ENCODE measurements at regions not wholly inside any gene's neighbourhood (a gene's known extent, or its start where the extent isn't known, plus 50 kb on each side); places are given as distances from the start of the nearest gene placed in this dataset.
A peak's percentile ranks its signal among the peaks of the same experiment; 100 is the strongest.

DNA sequence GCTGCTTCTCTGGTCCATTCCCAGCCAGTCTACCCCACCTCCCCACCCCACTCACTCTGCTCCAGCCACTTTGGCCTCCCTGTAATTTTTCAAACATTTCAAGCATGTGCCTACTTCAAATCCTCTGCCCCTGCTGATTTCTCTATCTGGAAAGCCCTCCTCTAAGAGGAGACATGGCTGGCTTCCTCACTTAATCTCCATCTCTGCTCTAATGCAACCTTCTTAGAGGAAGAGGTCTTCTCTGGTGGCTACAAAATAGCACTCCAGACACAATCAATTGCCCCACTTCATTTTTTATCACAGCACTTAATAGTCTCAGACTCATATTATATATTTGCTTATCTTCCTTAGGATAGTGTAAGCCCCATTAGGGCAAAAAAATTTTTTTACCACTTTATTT is 161.1 kb upstream of the SLC39A10 start:
- no peak for DNase-seq (ENCODE audit: low spot score)

- no peak for DNase-seq (ENCODE audit: low spot score)
Measured at GRCh38 chr2:195495351-195495750, 161.7 kb upstream of the SLC39A10 start.

DNA sequence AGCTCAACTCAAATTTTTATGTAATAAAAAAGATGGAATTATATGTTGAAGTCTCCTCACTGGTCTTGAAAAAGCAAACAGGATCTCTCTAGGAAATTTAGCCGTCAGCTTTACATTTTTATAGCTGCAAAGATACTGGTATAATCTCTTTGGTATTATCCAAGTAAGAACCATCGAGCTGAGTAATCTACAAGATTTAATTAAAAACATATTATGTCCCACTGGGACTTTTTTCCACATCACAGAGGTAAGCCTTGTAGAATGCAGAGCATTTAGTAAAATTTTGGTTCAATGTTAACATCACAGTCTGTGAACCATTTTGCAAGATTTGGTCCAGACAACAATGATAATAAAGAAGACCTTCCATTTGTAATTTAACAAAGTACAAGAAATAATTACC is 162.6 kb upstream of the SLC39A10 start:
- DNase-seq (ENCODE audit: low spot score): no peak

DNA sequence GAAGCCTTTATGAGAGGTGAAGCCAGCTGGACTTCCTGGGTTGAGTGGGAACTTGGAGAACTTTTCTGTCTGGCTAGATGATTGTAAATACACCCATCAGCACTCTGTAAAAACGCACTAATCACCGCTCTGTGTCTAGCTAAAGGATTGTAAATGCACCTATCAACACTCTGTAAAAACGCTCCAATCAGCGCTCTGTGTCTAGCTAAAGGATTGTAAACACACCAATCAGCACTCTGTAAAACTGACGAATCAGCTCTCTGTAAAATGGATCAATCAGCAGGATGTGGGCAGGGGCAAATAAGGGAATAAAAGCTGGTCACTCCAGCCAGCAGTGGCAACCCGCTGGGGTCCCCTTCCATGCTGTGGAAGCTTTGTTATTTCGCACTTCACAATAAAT is 163.6 kb upstream of the SLC39A10 start:
- no peak for DNase-seq (ENCODE audit: low spot score)

GRCh38 chr2:195490319-195490718 is 166.7 kb upstream of the SLC39A10 start:
- no peak for DNase-seq (ENCODE audit: low spot score)

DNA sequence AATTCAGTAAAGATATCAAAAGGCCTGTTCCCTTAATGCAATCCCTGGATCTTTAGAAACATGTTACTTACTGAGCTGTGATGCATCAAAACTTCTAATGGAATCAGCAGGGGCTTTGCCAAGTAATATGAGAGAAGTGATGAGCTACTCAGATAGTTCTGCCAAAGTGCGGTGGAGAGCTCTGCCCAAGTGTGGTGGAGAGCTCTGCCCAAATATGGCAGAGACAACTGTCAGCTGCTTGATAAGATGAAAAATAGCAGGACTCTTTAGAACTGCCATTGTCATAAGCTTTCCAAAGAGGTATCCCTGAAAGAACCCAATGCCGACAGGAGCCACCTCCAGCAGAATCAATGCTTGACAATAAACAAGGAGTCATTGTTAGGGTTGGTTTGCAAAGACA is 167.9 kb upstream of the SLC39A10 start:
- no peak for DNase-seq (ENCODE audit: low spot score)

DNA sequence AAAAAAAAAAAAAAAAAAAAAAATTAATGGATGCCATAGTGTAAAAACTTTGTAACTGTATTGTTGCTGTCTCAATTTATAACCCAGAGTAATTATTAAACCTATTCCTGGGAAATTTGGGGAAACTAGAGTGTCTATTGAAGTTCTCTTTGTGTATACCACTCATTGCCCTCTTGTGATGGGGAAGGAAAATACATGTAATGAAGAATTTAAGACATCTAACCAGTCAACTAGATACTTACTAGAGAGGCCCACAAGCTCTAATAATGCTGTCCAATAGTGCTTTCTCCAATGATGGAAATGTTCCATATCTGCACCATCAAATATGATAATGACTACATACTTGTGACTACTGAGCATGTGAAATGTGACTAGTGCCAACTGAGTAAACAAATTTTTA is 168.5 kb upstream of the SLC39A10 start:
- DNase-seq (ENCODE audit: low spot score): peak; percentile 8

GRCh38 chr2:195486987-195487644 is 169.9 kb upstream of the SLC39A10 start:
- DNase-seq (ENCODE audit: low spot score): peak; percentile 55

- peak; percentile 47 for DNase-seq (ENCODE audit: low spot score)
Measured at GRCh38 chr2:195486520-195486919, 170.5 kb upstream of the SLC39A10 start.

DNA sequence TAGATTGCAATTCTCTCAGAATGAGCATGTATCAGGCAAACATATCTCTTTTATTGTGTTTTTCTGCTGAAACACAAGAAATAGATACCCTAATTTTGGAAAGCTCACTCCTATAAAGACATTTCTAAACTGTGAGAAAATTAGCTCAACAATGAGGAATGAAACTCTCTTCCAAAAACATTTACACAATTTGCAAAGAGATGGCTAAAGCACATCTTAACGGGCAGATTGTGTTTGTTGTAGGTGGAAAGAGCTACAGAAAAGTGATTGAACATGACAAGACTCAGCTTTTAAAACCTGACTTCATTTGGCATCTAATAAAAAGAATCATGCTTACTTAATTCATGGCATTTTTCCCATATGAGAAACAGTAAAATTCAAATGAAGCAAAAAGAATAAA is 175.0 kb upstream of the SLC39A10 start:
- no peak for DNase-seq (ENCODE audit: low spot score)

GRCh38 chr2:195480121-195480520 is 176.9 kb upstream of the SLC39A10 start:
- DNase-seq (ENCODE audit: low spot score): no peak

GRCh38 chr2:195479407-195479806 is 177.6 kb upstream of the SLC39A10 start:
- DNase-seq (ENCODE audit: low spot score): no peak

GRCh38 chr2:195477996-195478382 is 179.0 kb upstream of the SLC39A10 start:
- no peak for DNase-seq (ENCODE audit: low spot score)

GRCh38 chr2:195477248-195477995 is 179.6 kb upstream of the SLC39A10 start:
- DNase-seq (ENCODE audit: low spot score): no peak

- DNase-seq (ENCODE audit: low spot score): no peak
Measured at GRCh38 chr2:195475336-195475735, 181.7 kb upstream of the SLC39A10 start.

- DNase-seq (ENCODE audit: low spot score): no peak
Measured at GRCh38 chr2:195473862-195474261, 183.2 kb upstream of the SLC39A10 start.

- DNase-seq (ENCODE audit: low spot score): no peak
Measured at GRCh38 chr2:195472501-195473234, 184.4 kb upstream of the SLC39A10 start.

DNA sequence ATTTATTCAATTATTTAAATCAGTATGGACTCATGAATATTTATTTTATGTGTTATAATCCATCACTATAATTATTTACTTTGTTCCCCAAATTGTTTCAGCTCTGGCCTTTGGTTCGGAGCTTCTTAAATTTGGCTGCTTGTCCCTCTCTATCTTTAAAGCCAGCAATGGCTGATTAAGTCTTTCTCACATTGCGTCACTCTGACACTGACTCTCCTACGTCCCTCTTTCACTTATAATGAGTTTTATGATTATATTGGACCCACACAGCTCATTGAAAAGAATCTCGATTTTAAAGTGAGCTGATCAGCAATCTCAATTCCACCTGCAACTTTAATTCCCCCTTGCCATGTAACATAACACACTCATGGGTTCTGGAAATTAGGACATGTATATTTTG is 185.2 kb upstream of the SLC39A10 start:
- no peak for DNase-seq (ENCODE audit: low spot score)

DNA sequence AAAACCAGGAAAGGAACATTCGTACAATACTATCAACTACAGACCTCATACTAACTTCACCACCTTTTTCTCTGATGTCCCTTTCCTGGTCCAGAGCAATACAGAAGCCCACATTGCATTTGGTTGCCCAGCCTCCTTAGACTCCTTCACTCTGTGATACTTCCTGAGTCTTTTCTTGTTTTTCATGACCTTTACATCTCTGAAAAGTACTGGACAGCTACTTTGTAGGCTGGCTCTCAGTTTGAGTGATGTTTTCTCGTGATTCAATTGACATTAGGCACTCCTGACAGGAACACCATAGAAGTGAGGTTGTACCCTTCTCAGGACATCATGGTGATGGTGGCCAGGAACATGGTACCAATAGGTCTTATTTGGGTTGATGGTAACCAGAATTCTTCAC is 185.9 kb upstream of the SLC39A10 start:
- DNase-seq (ENCODE audit: low spot score): no peak

GRCh38 chr2:195470622-195471021 is 186.4 kb upstream of the SLC39A10 start:
- no peak for DNase-seq (ENCODE audit: low spot score)

GRCh38 chr2:195468771-195469170 is 188.3 kb upstream of the SLC39A10 start:
- no peak for DNase-seq (ENCODE audit: low spot score)

- DNase-seq (ENCODE audit: low spot score): no peak
Measured at GRCh38 chr2:195466427-195466826, 190.6 kb upstream of the SLC39A10 start.

DNA sequence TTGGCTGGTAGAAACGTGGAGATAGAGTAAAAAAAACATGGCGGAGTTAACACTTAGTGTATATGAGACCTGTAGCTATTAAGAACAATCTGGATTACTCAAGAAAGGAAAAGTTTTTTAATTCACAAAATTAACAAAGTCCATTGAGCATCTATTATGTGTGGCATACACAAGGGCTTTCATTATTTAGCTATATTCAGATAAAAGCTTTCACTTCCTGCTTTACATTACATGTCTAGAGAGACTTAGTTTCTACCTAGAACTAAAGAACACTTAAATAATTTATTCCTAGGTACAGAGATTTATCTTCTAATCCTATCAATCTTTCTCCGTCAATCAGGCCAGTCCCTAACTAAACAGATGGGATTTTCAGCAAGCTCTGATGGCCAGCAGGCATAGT is 196.0 kb upstream of the SLC39A10 start:
- DNase-seq (ENCODE audit: low spot score): no peak

Data from SW480 (cell line).